GM19035 (cell line): ENCODE measurements at regions not wholly inside any gene's neighbourhood (a gene's known extent, or its start where the extent isn't known, plus 50 kb on each side); places are given as distances from the start of the nearest gene placed in this dataset.

ENCODE experiments used
- ATAC-seq: cut with Tn5 transposase; IDR thresholded peaks from one replicate; pipeline ENCODE4 v1.9.1; 2021; ENCODE audit not compliant: unreplicated experiment

GRCh38 chr2:128797092-128797491 is 478.4 kb upstream of the HS6ST1 start:
- ATAC-seq = no peak

GRCh38 chr2:128797533-128797932 is 478.9 kb upstream of the HS6ST1 start:
- peak; percentile 41 for ATAC-seq

GRCh38 chr2:128797937-128798336 is 479.3 kb upstream of the HS6ST1 start:
- peak; percentile 73 for ATAC-seq

GRCh38 chr2:128798502-128799283 is 480.0 kb upstream of the HS6ST1 start:
- no peak for ATAC-seq

GRCh38 chr2:128799284-128799552 is 480.6 kb upstream of the HS6ST1 start:
- ATAC-seq = no peak

- no peak for ATAC-seq
These were observed 481.1 kb upstream of the HS6ST1 start for GRCh38 chr2:128799730-128800129.

GRCh38 chr2:128801576-128801975 is 482.9 kb upstream of the HS6ST1 start:
- ATAC-seq = no peak

GRCh38 chr2:128803222-128803621 is 484.6 kb upstream of the HS6ST1 start:
- ATAC-seq = no peak

- ATAC-seq = no peak
These were observed 486.6 kb upstream of the HS6ST1 start for GRCh38 chr2:128805237-128805636.

- no peak for ATAC-seq
These were observed 487.2 kb upstream of the HS6ST1 start for GRCh38 chr2:128805918-128806317.

GRCh38 chr2:128807317-128807716 is 488.6 kb upstream of the HS6ST1 start:
- ATAC-seq = no peak

GRCh38 chr2:128808462-128809258 is 490.0 kb upstream of the HS6ST1 start:
- no peak for ATAC-seq

- ATAC-seq = no peak
These were observed 490.6 kb upstream of the HS6ST1 start for GRCh38 chr2:128809259-128809636.

- no peak for ATAC-seq
These were observed 491.2 kb upstream of the HS6ST1 start for GRCh38 chr2:128809880-128810279.

GRCh38 chr2:128812183-128812940 is 493.7 kb upstream of the HS6ST1 start:
- ATAC-seq = no peak

GRCh38 chr2:128813352-128814034 is 494.8 kb upstream of the HS6ST1 start:
- ATAC-seq = no peak

GRCh38 chr2:128815248-128815647 is 496.6 kb upstream of the HS6ST1 start:
- ATAC-seq = no peak

- ATAC-seq = no peak
These were observed 498.5 kb upstream of the HS6ST1 start for GRCh38 chr2:128817171-128817570.

GRCh38 chr2:128817813-128818212 is 499.1 kb upstream of the HS6ST1 start:
- ATAC-seq = no peak

- ATAC-seq = no peak
These were observed 499.6 kb upstream of the HS6ST1 start for GRCh38 chr2:128818248-128818647.
